ENCODE measurements at regions not wholly inside any gene's neighbourhood (a gene's known extent, or its start where the extent isn't known, plus 50 kb on each side); places are given as distances from the start of the nearest gene placed in this dataset.

DNA sequence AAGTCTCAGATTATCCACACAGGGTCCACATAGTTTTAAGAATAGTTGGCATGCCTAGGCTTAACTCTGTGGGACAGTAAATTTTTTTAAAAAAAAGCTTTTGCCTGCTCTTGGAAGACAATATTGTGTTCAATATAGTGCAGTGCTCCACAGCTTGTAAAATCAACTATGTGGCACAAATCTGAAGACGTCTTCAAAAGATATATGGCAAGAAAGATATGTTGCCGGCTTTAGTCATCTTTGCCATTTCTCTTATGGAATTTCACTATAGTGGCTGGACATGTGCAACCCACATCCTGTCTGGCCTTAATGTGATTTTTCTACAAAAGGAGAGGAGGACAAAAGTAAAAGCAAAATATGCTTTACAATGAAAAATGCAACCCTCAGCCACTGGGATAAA, 90.5 kb downstream of the MGST1 start:
- Histone ChIP-seq H3K4me2 (ENCODE audit: low read length) (no peak overlapping the region), H3K4me3 (ENCODE audit: insufficient read depth, low read depth, low read length) (no peak overlapping the region), H4K20me1 (ENCODE audit: insufficient read depth, low read length) (no peaks in the 10 kb centered on the region), H2AFZ (ENCODE audit: low read depth, low read length) (no peak overlapping the region), H3K27me3 (ENCODE audit: insufficient read depth, low read length) (no peaks in the 10 kb centered on the region), H3K9me3 (ENCODE audit: insufficient read depth, low read depth, low read length) (no peaks in the 10 kb centered on the region), H3K79me2 (ENCODE audit: insufficient read depth, low read length) (no peaks in the 10 kb centered on the region), H3K4me1 (ENCODE audit: insufficient read depth, low read length) (no peaks in the 10 kb centered on the region), H3K9ac (ENCODE audit: low read length) (no peak overlapping the region), H3K36me3 (ENCODE audit: insufficient read depth, low read length) (no peaks in the 10 kb centered on the region), H3K27ac (ENCODE audit: low read depth, low read length) (no peak overlapping the region)
- peaks cover 2% of the 10 kb centered on the region for H3K9me3 Mint-ChIP-seq (ENCODE audit: unreplicated experiment)
- TF ChIP-seq EZH2 (IDR thresholded peaks at IDR 0.05; ENCODE audit: insufficient read depth, low read length): no peak
- TF ChIP-seq, protein P1, sequence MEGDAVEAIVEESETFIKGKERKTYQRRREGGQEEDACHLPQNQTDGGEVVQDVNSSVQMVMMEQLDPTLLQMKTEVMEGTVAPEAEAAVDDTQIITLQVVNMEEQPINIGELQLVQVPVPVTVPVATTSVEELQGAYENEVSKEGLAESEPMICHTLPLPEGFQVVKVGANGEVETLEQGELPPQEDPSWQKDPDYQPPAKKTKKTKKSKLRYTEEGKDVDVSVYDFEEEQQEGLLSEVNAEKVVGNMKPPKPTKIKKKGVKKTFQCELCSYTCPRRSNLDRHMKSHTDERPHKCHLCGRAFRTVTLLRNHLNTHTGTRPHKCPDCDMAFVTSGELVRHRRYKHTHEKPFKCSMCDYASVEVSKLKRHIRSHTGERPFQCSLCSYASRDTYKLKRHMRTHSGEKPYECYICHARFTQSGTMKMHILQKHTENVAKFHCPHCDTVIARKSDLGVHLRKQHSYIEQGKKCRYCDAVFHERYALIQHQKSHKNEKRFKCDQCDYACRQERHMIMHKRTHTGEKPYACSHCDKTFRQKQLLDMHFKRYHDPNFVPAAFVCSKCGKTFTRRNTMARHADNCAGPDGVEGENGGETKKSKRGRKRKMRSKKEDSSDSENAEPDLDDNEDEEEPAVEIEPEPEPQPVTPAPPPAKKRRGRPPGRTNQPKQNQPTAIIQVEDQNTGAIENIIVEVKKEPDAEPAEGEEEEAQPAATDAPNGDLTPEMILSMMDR (IDR thresholded peaks at IDR 0.05; ENCODE audit: insufficient read depth, low read depth, low read length): no peak
- H3K4me1 Mint-ChIP-seq (ENCODE audit: low read depth, unreplicated experiment): peaks cover 8% of the 10 kb centered on the region
- FAIRE-seq (no peak), DNase-seq (ENCODE audit: low read depth) (no peak)
- H3K27me3 Mint-ChIP-seq (ENCODE audit: low read depth, unreplicated experiment): no peaks in the 10 kb centered on the region
- H3K4me3 Mint-ChIP-seq (ENCODE audit: unreplicated experiment): no peak overlapping the region
- H3K36me3 Mint-ChIP-seq (ENCODE audit: low read depth, unreplicated experiment): no peaks in the 10 kb centered on the region
- H3K27ac Mint-ChIP-seq (ENCODE audit: unreplicated experiment): no peak overlapping the region

DNA sequence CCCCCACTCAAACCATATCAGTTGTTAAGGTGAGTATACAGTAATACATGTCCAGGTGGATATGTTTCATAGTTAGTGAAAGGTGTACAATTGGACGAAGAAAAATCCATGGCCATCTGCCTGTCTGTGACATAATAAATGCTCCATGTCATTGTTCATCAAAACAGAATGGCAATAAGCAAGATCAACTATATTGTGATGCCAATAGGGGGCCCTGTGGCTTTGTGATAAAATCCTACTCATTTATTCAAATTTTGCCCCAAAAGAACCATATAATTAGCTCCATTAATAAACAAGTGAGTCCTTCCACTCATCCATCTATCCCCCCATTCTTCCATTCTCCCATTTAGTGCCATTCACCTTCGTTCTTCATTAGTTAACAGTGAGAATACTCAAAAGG, 102.0 kb downstream of the MGST1 start:
- Histone ChIP-seq H3K4me1 (ENCODE audit: insufficient read depth, low read length) (no peaks in the 10 kb centered on the region), H3K36me3 (ENCODE audit: insufficient read depth, low read length) (no peaks in the 10 kb centered on the region), H3K27me3 (ENCODE audit: insufficient read depth, low read length) (no peaks in the 10 kb centered on the region), H3K27ac (ENCODE audit: low read depth, low read length) (no peak overlapping the region), H3K79me2 (ENCODE audit: insufficient read depth, low read length) (no peaks in the 10 kb centered on the region), H3K4me2 (ENCODE audit: low read length) (no peak overlapping the region), H2AFZ (ENCODE audit: low read depth, low read length) (no peak overlapping the region), H4K20me1 (ENCODE audit: insufficient read depth, low read length) (no peaks in the 10 kb centered on the region), H3K9me3 (ENCODE audit: insufficient read depth, low read depth, low read length) (no peaks in the 10 kb centered on the region), H3K9ac (ENCODE audit: low read length) (no peak overlapping the region), H3K4me3 (ENCODE audit: insufficient read depth, low read depth, low read length) (no peak overlapping the region)
- H3K27ac Mint-ChIP-seq (ENCODE audit: unreplicated experiment): no peak overlapping the region
- peaks cover 7% of the 10 kb centered on the region for H3K4me1 Mint-ChIP-seq (ENCODE audit: low read depth, unreplicated experiment)
- no peaks in the 10 kb centered on the region for H3K36me3 Mint-ChIP-seq (ENCODE audit: low read depth, unreplicated experiment)
- no peaks in the 10 kb centered on the region for H3K27me3 Mint-ChIP-seq (ENCODE audit: low read depth, unreplicated experiment)
- TF ChIP-seq, protein P1 (IDR thresholded peaks at IDR 0.05; ENCODE audit: insufficient read depth, low read depth, low read length): no peak
- TF ChIP-seq EZH2 (IDR thresholded peaks at IDR 0.05; ENCODE audit: insufficient read depth, low read length): no peak
- FAIRE-seq: no peak
- H3K4me3 Mint-ChIP-seq (ENCODE audit: unreplicated experiment): no peak overlapping the region
- DNase-seq (ENCODE audit: low read depth): no peak
- H3K9me3 Mint-ChIP-seq (ENCODE audit: unreplicated experiment): no peaks in the 10 kb centered on the region

DNA sequence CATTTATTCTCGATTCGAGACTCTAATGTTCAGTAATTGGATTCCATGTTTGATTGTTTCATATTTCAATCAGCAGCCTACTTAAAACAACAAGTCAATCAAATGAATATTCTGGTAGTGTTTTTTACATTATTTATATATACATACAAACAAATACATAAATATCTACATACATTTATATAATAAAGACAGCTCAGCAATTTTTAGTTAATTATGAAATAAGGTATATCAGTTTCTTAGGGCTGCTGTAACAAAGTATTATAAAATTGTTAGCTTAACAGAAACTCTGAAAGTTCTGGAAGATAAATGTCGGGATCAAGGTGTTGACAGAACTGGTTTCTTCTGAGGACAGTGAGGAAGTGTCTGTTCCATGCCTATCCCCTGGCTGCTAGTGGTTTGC, 105.9 kb downstream of the MGST1 start:
- Histone ChIP-seq H4K20me1 (ENCODE audit: insufficient read depth, low read length) (no peaks in the 10 kb centered on the region), H3K79me2 (ENCODE audit: insufficient read depth, low read length) (no peaks in the 10 kb centered on the region), H3K4me3 (ENCODE audit: insufficient read depth, low read depth, low read length) (no peak overlapping the region), H3K36me3 (ENCODE audit: insufficient read depth, low read length) (no peaks in the 10 kb centered on the region), H3K9ac (ENCODE audit: low read length) (no peak overlapping the region), H3K4me2 (ENCODE audit: low read length) (no peak overlapping the region), H3K27ac (ENCODE audit: low read depth, low read length) (no peak overlapping the region), H2AFZ (ENCODE audit: low read depth, low read length) (no peak overlapping the region), H3K27me3 (ENCODE audit: insufficient read depth, low read length) (no peaks in the 10 kb centered on the region), H3K4me1 (ENCODE audit: insufficient read depth, low read length) (no peaks in the 10 kb centered on the region), H3K9me3 (ENCODE audit: insufficient read depth, low read depth, low read length) (no peaks in the 10 kb centered on the region)
- no peak for DNase-seq (ENCODE audit: low read depth)
- FAIRE-seq: no peak
- H3K36me3 Mint-ChIP-seq (ENCODE audit: low read depth, unreplicated experiment): no peaks in the 10 kb centered on the region
- no peaks in the 10 kb centered on the region for H3K9me3 Mint-ChIP-seq (ENCODE audit: unreplicated experiment)
- TF ChIP-seq, protein P1 (IDR thresholded peaks at IDR 0.05; ENCODE audit: insufficient read depth, low read depth, low read length): no peak
- no peak for TF ChIP-seq EZH2 (IDR thresholded peaks at IDR 0.05; ENCODE audit: insufficient read depth, low read length)
- H3K27ac Mint-ChIP-seq (ENCODE audit: unreplicated experiment): no peak overlapping the region
- no peaks in the 10 kb centered on the region for H3K27me3 Mint-ChIP-seq (ENCODE audit: low read depth, unreplicated experiment)
- no peak overlapping the region for H3K4me3 Mint-ChIP-seq (ENCODE audit: unreplicated experiment)
- H3K4me1 Mint-ChIP-seq (ENCODE audit: low read depth, unreplicated experiment): peaks cover 14% of the 10 kb centered on the region

Data from astrocyte (in vitro differentiated cells and primary cell).